ENCODE measurements at regions not wholly inside any gene's neighbourhood (a gene's known extent, or its start where the extent isn't known, plus 50 kb on each side); places are given as distances from the start of the nearest gene placed in this dataset.

DNA sequence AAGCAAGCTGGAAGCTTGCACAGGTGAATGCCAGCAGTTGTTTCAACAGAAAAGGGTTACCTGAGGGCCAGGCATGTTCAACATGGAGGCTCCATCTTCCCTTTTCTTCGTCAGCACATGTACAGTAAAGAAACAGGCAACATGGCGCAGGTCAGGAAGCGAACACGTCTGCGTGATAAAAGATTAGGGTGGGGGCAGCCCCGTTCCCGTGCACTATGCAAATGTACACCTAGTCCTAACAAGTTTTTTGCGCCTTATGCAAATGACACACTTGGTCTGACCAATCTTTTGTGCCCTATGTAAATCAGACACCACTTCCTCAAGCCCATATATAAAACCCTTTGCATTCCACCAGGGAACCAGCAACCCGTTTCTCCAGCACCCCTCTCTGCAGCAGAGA, 452.1 kb upstream of the PTPRD start:
- TF ChIP-seq, protein P1, sequence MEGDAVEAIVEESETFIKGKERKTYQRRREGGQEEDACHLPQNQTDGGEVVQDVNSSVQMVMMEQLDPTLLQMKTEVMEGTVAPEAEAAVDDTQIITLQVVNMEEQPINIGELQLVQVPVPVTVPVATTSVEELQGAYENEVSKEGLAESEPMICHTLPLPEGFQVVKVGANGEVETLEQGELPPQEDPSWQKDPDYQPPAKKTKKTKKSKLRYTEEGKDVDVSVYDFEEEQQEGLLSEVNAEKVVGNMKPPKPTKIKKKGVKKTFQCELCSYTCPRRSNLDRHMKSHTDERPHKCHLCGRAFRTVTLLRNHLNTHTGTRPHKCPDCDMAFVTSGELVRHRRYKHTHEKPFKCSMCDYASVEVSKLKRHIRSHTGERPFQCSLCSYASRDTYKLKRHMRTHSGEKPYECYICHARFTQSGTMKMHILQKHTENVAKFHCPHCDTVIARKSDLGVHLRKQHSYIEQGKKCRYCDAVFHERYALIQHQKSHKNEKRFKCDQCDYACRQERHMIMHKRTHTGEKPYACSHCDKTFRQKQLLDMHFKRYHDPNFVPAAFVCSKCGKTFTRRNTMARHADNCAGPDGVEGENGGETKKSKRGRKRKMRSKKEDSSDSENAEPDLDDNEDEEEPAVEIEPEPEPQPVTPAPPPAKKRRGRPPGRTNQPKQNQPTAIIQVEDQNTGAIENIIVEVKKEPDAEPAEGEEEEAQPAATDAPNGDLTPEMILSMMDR (IDR thresholded peaks at IDR 0.05): no peak
- H3K36me3 Mint-ChIP-seq (ENCODE audit: low read depth): no peaks in the 10 kb centered on the region
- H3K27me3 Mint-ChIP-seq (ENCODE audit: low read depth): peaks cover 5% of the 10 kb centered on the region
- DNase-seq (ENCODE audit: low spot score): no peak
- peaks cover 3% of the 10 kb centered on the region for H3K9me3 Mint-ChIP-seq (ENCODE audit: low read depth)
- no peak overlapping the region for H3K4me3 Mint-ChIP-seq (ENCODE audit: unreplicated experiment)
- no peaks in the 10 kb centered on the region for H3K4me1 Mint-ChIP-seq (ENCODE audit: low read depth)
- no peak overlapping the region for H3K27ac Mint-ChIP-seq (ENCODE audit: unreplicated experiment)

DNA sequence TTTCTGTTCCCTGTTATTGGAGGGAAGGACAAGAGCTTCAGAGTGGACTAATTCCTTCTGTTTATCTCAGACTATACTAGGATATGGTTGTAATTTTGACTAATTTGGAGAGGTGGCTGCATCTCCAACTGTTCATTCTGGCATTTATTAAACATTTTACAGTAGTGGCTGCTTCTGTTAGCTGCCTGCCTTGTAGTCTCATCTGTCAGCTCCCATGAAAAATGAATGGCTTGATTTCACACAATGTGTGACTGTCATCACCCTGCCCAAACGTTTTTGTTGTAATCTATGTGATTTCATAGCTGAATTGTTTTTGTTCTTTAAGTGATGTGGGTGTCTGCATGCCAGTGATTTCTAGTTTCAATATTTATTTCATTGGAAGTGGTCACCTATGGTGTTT, 459.4 kb upstream of the PTPRD start:
- Mint-ChIP-seq H3K4me1 (ENCODE audit: low read depth) (no peaks in the 10 kb centered on the region), H3K27ac (ENCODE audit: unreplicated experiment) (no peak overlapping the region)
- no peak for DNase-seq (ENCODE audit: low spot score)

DNA sequence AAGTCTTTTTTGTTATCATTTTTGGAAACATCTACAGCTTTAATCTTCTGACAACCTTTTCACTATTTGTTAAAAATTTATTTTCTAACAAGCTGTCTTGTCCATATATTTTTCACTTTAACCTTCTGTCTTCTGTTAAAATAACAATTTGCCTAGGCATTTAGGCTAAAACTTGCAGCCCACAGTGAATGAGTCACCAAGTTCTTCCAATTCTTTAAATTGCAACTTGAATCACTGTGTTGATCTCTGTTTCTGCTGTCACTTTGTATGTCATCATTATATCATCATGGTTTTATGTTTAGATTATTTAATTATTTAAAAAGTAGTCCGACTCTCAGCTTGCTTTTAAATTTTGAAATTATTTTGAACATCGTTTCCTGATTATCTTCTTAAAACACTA, 473.8 kb upstream of the PTPRD start:
- Mint-ChIP-seq H3K9me3 (ENCODE audit: low read depth) (peaks cover 5% of the 10 kb centered on the region), H3K36me3 (ENCODE audit: low read depth) (no peaks in the 10 kb centered on the region), H3K27me3 (ENCODE audit: low read depth) (no peaks in the 10 kb centered on the region), H3K27ac (ENCODE audit: unreplicated experiment) (peak overlapping the region; percentile 85), H3K4me1 (ENCODE audit: low read depth) (peaks cover 24% of the 10 kb centered on the region), H3K4me3 (ENCODE audit: unreplicated experiment) (no peak overlapping the region)
- TF ChIP-seq, protein P1 (IDR thresholded peaks at IDR 0.05): no peak
- DNase-seq (ENCODE audit: low spot score): no peak

More for the DNA sequence above, 459.4 kb upstream of the PTPRD start:
- Mint-ChIP-seq H3K27me3 (ENCODE audit: low read depth) (peaks cover 4% of the 10 kb centered on the region), H3K36me3 (ENCODE audit: low read depth) (no peaks in the 10 kb centered on the region), H3K9me3 (ENCODE audit: low read depth) (peaks cover 4% of the 10 kb centered on the region), H3K4me3 (ENCODE audit: unreplicated experiment) (no peak overlapping the region)
- TF ChIP-seq, protein P1 (IDR thresholded peaks at IDR 0.05): no peak

DNA sequence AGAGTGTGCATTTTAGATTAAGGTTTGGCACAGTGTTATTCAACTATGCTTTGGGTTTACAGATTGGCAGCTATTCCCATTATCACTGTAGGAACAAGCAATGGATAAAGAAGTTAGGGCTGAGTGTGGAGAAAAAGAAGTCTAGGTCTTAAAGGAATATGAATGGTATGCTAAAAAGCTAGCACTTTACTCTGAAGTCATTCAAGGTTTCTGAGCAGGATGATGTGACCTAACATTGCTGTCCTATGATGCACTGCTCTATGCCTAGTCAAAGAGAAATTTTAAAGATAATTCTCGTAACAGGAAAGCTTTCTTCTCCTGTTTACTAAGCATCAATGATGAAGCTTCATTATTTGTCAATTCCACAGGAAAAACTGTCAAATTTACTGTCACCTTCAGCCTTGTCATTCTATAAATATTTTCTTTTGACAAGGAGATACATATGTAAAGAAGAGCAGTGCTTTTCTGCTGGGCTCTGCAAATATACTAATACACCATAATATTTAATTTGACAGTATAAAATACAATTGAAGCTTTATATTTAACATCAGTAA, 476.1 kb upstream of the PTPRD start:
- DNase-seq (ENCODE audit: low spot score): no peak
- Mint-ChIP-seq H3K4me3 (ENCODE audit: unreplicated experiment) (no peak overlapping the region), H3K36me3 (ENCODE audit: low read depth) (no peaks in the 10 kb centered on the region), H3K4me1 (ENCODE audit: low read depth) (peaks cover 24% of the 10 kb centered on the region), H3K9me3 (ENCODE audit: low read depth) (peaks cover 2% of the 10 kb centered on the region), H3K27me3 (ENCODE audit: low read depth) (no peaks in the 10 kb centered on the region), H3K27ac (ENCODE audit: unreplicated experiment) (no peak overlapping the region)
- TF ChIP-seq, protein P1 (IDR thresholded peaks at IDR 0.05): no peak

DNA sequence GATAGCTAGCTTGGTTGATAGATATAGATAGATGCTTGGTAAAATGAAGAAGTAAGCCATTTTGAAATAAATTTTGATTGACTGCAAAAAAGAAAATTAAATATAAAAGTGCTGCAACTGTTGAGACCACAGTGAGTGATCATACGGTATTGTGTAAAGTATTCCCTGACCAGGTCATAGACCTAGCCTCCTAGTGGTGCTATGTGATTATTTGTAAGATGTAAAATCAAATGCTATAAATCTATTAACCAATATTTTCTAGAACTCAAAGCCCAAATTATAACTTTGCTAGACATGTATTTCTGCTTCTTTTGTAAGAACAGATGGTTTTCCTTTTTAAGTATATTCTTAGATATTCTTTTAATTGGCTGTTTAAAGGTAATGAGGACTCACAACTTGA, 480.2 kb upstream of the PTPRD start:
- H3K27me3 Mint-ChIP-seq (ENCODE audit: low read depth): peaks cover 12% of the 10 kb centered on the region
- peaks cover 8% of the 10 kb centered on the region for H3K4me1 Mint-ChIP-seq (ENCODE audit: low read depth)
- no peaks in the 10 kb centered on the region for H3K9me3 Mint-ChIP-seq (ENCODE audit: low read depth)
- no peak overlapping the region for H3K27ac Mint-ChIP-seq (ENCODE audit: unreplicated experiment)
- no peak overlapping the region for H3K4me3 Mint-ChIP-seq (ENCODE audit: unreplicated experiment)
- H3K36me3 Mint-ChIP-seq (ENCODE audit: low read depth): no peaks in the 10 kb centered on the region
- TF ChIP-seq, protein P1 (IDR thresholded peaks at IDR 0.05): no peak
- no peak for DNase-seq (ENCODE audit: low spot score)

All from chondrocyte (in vitro differentiated cells).